ENCODE measurements at regions not wholly inside any gene's neighbourhood (a gene's known extent, or its start where the extent isn't known, plus 50 kb on each side); places are given as distances from the start of the nearest gene placed in this dataset.

DNA sequence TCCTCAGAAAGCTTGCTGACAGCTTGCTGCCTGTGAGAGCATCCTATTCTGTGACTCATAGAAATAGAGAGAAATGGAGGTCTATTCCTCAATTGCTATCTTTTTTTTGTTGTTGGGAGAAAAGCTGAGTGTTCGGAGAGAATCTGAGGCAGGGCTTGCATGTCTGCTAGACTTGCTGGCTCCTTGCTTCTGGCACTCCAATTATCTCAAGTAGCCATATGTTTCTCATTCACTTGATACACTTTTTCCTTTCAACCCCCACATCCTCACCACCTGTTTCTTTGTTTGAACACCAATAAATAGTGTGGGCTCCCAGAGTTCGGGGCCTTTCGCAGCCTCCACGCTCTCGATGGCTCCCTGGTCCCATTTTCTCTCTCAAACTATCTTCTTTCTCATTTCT, 172.2 kb downstream of the SH2D4B start:
- no peaks in the 10 kb centered on the region for H3K36me3 ChIP-seq (ENCODE audit: insufficient read depth, low read length)
- no peaks in the 10 kb centered on the region for H3K79me2 ChIP-seq (ENCODE audit: insufficient read depth, low read length)
- no peak overlapping the region for H3K4me3 ChIP-seq (ENCODE audit: low read depth, low read length, poor library complexity, severe bottlenecking)
- H4K20me1 ChIP-seq (ENCODE audit: insufficient read depth, low read length) = no peaks in the 10 kb centered on the region
- no peak overlapping the region for H2AFZ ChIP-seq (ENCODE audit: low read length)
- no peaks in the 10 kb centered on the region for H3F3A ChIP-seq (ENCODE audit: insufficient read depth, low read length)
- H3K27me3 ChIP-seq (ENCODE audit: insufficient read depth, low read length) = no peaks in the 10 kb centered on the region
- H3K4me1 ChIP-seq (ENCODE audit: insufficient read depth, low read length, severe bottlenecking) = no peaks in the 10 kb centered on the region
- no peak overlapping the region for H3K9ac ChIP-seq (ENCODE audit: low read length)
- no peak overlapping the region for H3K4me2 ChIP-seq (ENCODE audit: low read length)
- no peaks in the 10 kb centered on the region for H3K9me2 ChIP-seq (ENCODE audit: low read depth, low read length)
- H3K27ac ChIP-seq (ENCODE audit: low read depth, low read length, poor library complexity, severe bottlenecking) = no peak overlapping the region
- TF ChIP-seq, protein P1, sequence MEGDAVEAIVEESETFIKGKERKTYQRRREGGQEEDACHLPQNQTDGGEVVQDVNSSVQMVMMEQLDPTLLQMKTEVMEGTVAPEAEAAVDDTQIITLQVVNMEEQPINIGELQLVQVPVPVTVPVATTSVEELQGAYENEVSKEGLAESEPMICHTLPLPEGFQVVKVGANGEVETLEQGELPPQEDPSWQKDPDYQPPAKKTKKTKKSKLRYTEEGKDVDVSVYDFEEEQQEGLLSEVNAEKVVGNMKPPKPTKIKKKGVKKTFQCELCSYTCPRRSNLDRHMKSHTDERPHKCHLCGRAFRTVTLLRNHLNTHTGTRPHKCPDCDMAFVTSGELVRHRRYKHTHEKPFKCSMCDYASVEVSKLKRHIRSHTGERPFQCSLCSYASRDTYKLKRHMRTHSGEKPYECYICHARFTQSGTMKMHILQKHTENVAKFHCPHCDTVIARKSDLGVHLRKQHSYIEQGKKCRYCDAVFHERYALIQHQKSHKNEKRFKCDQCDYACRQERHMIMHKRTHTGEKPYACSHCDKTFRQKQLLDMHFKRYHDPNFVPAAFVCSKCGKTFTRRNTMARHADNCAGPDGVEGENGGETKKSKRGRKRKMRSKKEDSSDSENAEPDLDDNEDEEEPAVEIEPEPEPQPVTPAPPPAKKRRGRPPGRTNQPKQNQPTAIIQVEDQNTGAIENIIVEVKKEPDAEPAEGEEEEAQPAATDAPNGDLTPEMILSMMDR (IDR thresholded peaks at IDR 0.05; ENCODE audit: low read length) = no peak
- no peak for TF ChIP-seq EZH2 (IDR thresholded peaks at IDR 0.05; ENCODE audit: borderline replicate concordance, low read length)
- H3K9me3 ChIP-seq (ENCODE audit: low read length) = no peaks in the 10 kb centered on the region

DNA sequence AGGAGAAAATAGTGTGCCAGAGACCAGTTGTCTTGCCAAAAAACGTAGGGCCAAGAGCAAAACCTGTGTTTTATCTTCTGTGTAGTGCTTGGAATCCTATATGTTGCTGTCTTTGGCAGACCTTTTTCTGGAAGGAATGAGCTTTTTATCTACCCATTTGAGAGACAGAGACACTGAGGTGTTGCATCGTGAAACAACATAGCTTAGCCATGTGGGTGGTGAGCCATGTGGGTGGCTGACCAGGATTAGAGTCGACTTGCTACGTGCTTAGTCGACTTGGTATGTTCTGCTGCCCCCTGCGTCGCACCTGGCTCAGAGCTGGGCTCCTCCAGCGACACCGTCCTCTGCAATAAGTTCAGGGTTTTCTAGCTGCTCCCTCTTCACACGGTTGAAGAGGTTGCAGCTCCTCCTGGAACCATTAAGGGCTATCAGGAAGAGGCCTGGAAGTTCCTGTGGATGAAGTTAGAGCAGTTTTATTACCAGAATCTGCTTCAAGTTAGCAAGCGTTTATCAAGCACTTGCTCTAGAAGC, 175.8 kb downstream of the SH2D4B start:
- no peak overlapping the region for H3K27ac ChIP-seq (ENCODE audit: low read depth, low read length, poor library complexity, severe bottlenecking)
- no peak overlapping the region for H3K9ac ChIP-seq (ENCODE audit: low read length)
- no peaks in the 10 kb centered on the region for H3K4me1 ChIP-seq (ENCODE audit: insufficient read depth, low read length, severe bottlenecking)
- H3K27me3 ChIP-seq (ENCODE audit: insufficient read depth, low read length) = no peaks in the 10 kb centered on the region
- no peaks in the 10 kb centered on the region for H3F3A ChIP-seq (ENCODE audit: insufficient read depth, low read length)
- no peak overlapping the region for H2AFZ ChIP-seq (ENCODE audit: low read length)
- no peaks in the 10 kb centered on the region for H3K36me3 ChIP-seq (ENCODE audit: insufficient read depth, low read length)
- no peak overlapping the region for H3K4me2 ChIP-seq (ENCODE audit: low read length)
- H3K9me2 ChIP-seq (ENCODE audit: low read depth, low read length) = no peaks in the 10 kb centered on the region
- TF ChIP-seq EZH2 (IDR thresholded peaks at IDR 0.05; ENCODE audit: borderline replicate concordance, low read length) = no peak
- TF ChIP-seq, protein P1 (IDR thresholded peaks at IDR 0.05; ENCODE audit: low read length) = no peak
- H3K4me3 ChIP-seq (ENCODE audit: low read depth, low read length, poor library complexity, severe bottlenecking) = no peak overlapping the region
- H3K9me3 ChIP-seq (ENCODE audit: low read length) = no peaks in the 10 kb centered on the region
- no peaks in the 10 kb centered on the region for H4K20me1 ChIP-seq (ENCODE audit: insufficient read depth, low read length)
- no peaks in the 10 kb centered on the region for H3K79me2 ChIP-seq (ENCODE audit: insufficient read depth, low read length)

- Histone ChIP-seq H3K27ac (ENCODE audit: low read depth, low read length, poor library complexity, severe bottlenecking) (no peak overlapping the region), H3K9ac (ENCODE audit: low read length) (no peak overlapping the region), H4K20me1 (ENCODE audit: insufficient read depth, low read length) (no peaks in the 10 kb centered on the region), H3K9me3 (ENCODE audit: low read length) (no peaks in the 10 kb centered on the region), H3K4me3 (ENCODE audit: low read depth, low read length, poor library complexity, severe bottlenecking) (no peak overlapping the region), H3K36me3 (ENCODE audit: insufficient read depth, low read length) (no peaks in the 10 kb centered on the region), H3K79me2 (ENCODE audit: insufficient read depth, low read length) (no peaks in the 10 kb centered on the region), H3K9me2 (ENCODE audit: low read depth, low read length) (no peaks in the 10 kb centered on the region), H3K4me1 (ENCODE audit: insufficient read depth, low read length, severe bottlenecking) (no peaks in the 10 kb centered on the region), H2AFZ (ENCODE audit: low read length) (no peak overlapping the region), H3K27me3 (ENCODE audit: insufficient read depth, low read length) (no peaks in the 10 kb centered on the region), H3F3A (ENCODE audit: insufficient read depth, low read length) (no peaks in the 10 kb centered on the region), H3K4me2 (ENCODE audit: low read length) (no peak overlapping the region)
- no peak for TF ChIP-seq EZH2 (IDR thresholded peaks at IDR 0.05; ENCODE audit: borderline replicate concordance, low read length)
- TF ChIP-seq, protein P1 (IDR thresholded peaks at IDR 0.05; ENCODE audit: low read length) = no peak
Measured at GRCh38 chr10:80714566-80714965, 176.9 kb downstream of the SH2D4B start.
